ENCODE measurements at regions not wholly inside any gene's neighbourhood (a gene's known extent, or its start where the extent isn't known, plus 50 kb on each side); places are given as distances from the start of the nearest gene placed in this dataset.
"Not testable (repeated sequence)": the region's sequence is repeated elsewhere in the genome, so short reads cannot be mapped to it uniquely, and the experiment has no call there.

DNA sequence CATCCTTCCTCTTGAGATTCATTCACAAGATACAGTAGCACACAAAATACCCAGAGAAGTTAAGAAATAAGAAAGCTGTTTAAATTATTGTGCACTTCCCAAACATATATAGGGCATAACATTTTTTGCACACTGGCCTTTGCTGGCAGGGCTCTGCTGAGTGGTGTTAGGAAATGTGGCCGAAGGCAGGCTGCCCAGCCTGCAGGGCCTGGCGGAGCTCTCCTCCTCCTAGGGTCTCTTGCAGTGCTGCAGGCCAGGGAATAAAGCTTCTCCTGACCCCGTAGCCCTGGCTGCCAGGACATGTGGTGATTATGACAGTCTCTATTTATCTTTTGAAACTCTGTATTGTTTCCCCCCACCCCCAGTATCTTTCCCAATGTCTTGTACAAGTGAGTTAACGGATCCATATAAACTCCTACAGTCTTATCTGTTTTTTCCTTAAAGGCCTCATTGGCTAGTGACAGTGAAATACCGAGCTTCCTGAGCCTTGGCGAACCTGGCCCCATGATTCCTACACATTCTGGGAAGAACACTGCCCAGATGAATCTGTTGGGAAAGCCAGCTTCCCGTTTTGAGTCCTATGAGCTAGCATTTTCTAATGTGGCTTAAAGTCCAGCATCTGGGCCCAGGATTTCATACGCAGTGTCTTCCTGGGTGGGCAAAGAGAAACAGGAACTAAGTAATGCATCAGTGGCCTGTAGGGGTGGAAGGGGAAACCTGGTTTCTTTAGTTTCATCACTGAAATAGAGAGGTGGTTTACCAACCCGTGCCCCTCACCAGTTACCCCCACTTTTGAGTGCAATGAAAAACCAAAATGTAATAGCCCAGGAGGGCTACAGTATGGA is 310.3 kb downstream of the BCL2L11 start:
- peak in 1 of 2 experiments; percentile 11 for DNase-seq

DNA sequence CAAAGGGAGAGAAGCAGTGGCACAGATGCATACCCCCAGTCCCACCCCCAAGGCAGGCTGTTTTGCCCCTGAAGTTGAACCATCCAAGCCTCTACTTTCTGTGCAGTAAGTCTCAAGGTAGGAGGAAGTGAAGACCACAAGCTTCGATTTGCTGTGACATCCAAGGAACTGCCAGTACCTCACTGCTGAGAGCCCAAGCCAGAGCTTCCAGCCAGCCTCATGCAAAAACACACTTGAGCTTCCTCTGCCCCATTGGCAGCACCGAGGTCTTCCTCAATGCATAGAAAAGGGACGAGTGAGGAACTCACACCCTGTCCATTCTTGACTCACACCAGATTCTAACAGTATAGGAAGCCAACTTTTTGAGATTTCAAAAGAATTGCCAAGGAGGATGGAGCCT is 311.7 kb downstream of the BCL2L11 start:
- peak in 1 of 2 experiments; percentile 20 for DNase-seq

DNA sequence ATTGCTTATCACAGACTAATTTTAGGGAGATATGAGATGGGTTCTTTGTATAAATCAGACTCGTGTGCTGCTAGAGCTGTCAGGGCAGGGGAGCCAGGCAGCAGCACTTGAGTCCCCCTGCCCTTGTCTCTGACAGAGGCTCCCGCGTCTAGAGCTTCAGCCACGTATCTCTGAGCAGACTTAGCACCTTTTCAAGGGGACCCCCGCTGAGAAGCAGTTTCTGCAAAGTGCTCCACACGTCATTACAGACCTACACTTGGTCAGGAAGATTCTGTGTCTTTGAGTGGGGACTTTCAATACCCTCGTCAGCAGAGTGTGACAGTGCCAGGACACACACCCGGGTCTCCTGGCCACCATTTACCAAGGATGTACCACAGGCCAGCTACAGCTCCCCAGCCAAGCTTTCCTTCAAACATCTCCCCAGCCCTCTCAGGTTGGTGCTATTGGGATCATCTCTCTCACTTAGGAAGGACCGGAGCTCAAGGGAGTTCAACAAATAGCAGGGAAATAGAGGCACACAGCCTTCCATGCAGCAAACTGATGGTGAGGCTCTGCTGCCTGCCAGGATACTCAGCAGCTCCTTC is 312.3 kb downstream of the BCL2L11 start:
- DNase-seq, result peak in 1 of 2 experiments; percentile 15

DNA sequence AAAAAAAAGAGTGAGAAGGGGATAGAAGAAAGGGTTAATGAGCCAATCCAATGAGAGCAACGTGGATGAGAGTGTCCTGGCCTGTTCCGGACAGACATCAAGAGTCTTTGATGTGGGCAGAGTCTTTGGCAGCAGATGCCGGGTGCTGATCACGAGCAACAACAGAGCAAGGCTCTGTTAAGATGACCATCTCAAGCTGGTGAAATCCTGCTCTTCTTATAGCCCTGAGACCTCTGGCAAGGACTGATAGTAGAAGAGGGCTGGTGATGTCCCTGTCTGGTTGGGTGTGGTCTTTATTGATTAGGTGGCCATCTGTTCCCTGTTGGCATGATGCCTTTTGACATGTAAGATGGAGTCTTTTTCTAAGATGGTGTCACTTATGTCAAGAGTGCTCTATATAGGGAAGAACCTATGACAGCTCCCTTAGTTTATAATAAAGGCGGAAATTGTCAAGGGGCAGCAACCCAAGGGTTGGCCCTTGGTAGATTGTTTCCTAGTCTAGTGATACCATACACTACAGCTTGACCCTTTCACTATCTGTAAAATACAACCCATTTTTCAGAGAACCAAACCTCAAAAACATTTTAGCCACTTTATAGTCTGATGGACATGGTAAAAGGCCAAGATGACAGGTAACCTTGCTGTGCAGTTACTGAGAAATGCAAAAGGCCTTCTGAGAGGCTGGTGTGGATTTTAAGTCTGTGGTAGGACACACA is 313.3 kb downstream of the BCL2L11 start:
- not testable (repeated sequence) for DNase-seq

DNA sequence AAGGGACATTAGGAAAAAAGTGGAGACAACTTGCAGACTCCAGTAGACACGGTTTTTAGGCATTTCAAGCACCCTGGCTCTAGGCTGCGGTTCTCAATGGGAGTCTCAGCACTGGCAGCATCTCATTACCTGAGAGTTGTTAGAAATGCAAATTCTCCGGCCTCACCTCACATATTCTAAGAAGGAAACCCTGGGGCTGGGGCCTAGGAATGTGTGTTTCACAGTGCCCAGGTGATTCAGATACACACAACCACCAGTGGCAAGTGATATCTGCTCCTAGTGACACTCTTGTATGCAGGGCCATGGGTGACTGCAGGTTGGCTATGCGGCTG is 313.9 kb downstream of the BCL2L11 start:
- DNase-seq, result not testable (repeated sequence)

DNA sequence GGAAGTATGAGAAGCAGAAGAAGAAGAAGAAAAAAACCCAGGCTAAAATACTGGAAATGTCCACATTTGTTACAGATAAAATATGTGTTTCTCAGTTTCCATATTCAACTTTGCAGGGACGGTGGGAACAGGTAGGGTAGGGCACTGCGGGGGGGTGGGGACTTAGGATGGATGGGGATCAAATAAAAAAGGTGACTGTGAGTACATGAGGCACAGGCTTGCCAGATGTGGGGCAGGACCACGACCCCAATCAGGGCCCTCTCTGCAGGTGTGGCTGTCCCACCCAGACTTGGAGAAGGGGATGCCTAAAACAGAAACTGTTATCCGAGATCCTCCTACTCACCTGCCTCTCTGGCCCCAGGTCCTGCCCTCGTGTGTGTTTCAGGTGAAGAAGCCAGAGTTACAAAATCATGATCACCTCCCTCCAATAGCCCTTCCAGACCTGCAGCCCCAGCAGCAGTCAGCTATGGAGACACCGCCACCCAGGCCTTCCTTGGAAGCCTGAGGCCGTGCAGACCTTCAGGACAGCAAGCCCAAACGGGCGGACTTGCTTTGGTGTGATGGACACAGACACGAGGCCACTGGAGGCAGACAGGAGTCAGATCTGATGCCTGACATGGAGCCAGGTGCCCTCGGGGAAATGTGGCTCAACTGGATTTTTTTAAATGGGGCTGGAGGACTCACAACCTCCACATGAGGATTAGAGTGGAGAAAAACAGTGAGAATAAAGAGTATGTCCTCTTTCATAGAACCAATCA is 315.0 kb downstream of the BCL2L11 start:
- DNase-seq, result not testable (repeated sequence)

DNA sequence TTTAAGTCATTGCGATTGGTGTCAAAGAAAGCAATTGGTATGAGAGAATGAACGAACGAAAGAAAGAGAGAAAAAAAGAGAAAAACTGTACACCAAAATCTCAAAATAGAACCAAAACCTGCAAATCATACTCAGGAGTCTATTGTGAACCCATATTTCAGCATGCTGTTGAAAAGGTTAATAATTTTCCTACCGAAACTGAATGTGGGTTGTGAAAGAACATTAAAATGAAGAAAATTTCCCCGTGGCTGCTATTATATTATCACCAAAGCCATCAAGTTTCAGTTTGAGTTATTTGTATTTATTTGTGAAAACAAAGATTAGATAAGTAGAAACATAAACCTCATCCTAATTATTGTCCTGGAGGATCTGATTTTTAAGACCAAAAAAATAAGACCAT is 315.7 kb downstream of the BCL2L11 start:
- not testable (repeated sequence) for DNase-seq

DNA sequence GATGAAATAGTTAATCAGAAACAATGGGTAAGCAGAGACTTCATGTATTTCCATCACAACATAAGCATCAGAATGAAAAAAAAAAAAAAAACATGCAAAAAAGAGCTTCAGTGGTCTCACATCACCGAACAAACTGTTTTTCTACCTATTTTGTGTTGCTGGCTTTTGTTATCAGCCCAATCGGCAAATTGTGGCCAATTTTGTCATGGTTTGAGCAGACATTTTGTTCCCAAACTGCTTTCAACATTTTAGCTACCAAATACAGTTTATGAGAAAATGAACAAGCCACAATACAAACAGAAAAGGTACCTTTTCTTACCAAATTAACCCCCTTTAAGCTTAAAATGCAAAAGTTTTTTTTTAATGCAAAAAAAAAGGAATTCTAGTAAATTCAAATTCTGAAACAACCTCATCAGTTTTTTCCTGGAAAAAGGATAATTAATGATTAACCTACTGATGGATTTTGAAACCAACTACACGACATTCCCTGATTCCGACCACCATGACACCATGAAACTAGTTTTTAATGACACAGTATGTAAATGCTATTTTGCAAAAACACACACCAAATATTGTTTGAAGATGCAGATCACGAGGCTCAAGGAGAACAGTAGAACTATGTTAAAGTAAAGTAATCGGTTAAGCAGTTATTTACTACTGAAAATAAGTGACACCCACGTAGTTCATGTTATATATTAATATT is 316.7 kb downstream of the BCL2L11 start:
- DNase-seq, result not testable (repeated sequence)

DNA sequence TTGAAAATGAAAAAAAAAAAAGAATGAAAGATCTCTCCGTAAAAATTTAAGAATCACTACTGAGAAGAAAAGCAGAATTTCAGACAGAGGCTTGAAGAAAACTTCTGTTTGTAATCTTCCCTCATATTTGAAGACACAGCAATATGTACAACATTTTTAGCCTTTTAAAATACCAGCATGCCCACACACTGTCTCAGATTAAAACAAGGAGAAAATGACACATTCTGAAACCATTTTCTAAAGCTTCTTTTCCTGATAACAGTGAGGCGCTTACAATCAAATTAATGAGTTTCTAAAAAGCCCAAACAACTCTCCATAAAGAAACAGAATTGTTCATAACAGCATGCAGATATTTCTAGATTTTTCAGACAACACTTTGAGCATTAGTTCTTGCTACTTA is 317.4 kb downstream of the BCL2L11 start:
- DNase-seq, result not testable (repeated sequence)

DNA sequence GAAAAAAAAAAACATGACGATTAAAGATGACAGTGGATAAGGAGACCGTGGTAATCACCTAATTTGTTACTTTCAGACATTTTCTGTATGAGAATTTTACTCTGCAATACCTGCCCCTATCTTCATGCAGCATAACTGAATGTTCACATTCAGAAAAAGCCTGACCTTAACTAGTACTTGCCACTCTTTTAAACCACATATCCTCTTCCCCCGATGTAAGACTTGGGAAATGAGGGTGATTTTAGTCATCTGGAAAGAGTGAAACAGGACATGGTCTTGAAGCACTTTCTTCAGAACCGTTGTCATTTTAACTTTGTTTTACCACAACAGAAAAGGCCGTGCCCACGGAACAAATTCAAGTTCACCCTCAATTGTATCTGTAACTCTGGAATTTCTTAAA is 318.5 kb downstream of the BCL2L11 start:
- DNase-seq, result not testable (repeated sequence)

DNA sequence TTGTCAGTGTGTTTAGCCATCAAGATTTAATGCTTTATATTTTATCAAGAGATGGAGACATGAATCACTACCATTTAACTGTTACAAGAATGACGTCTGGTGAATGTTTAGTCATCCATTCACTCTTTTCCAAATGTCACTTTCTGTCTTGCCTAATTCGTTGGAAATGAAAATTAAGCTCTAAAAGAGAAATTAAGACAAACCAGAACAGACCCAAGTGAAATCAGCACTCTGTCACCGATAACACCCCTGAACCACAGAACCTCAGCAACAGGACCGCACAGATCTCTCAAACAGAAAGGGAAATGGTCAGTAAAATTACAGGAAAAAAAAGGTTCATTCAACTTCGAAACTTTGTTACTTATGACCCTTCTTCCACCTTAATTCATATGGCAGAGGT is 320.9 kb downstream of the BCL2L11 start:
- not testable (repeated sequence) for DNase-seq

DNA sequence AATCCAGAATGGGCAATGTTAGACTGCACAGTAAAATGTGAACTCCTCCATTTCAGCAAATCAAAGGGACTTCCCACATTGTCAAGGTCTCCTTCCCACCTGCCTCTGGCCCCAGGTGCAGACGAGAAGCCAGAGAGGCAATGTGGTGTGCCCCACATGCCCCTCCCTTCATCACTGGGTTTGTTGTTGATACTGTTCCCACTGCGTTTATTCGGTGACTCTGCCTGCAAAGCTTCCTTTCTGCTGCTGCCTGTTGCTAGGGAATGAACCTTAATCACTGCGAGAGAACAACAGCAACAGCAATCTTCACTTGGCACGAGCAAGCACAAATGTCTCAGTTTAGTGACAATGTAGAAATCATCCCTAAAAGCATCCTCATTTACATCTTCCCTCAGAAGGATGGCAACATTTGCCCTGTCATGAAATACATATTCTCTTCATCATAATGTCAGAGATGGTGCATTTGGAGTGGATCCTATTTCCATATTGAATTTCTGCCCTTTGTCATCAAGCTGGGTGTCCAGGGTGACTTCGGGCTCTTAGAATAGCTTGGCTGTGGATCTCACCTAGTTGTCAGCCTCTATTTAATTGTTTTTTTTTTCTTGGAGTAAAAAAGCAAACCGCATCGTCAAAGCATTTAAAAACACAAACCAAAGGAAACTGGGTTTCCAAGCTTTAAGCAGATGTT is 322.2 kb downstream of the BCL2L11 start:
- not testable (repeated sequence) for DNase-seq

DNA sequence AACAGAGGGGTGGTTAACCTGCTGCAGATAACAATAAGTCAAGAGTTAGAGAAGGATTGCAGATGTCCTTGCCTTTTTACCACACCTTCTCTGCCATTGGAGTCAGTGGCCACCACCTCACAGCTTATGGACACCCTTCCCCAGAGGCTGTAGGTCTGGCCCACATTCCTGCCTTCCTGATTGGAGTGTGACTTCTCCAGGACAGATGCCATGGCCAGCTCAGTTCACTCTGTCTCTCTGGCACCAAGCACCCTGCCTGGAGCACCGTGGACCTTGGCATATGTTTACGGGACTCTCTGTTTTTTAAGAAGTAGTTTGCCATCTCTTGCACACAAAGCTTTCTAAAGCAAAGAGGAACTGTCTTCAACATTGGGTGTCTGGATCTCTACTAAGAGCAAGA is 323.8 kb downstream of the BCL2L11 start:
- DNase-seq, result not testable (repeated sequence)

DNA sequence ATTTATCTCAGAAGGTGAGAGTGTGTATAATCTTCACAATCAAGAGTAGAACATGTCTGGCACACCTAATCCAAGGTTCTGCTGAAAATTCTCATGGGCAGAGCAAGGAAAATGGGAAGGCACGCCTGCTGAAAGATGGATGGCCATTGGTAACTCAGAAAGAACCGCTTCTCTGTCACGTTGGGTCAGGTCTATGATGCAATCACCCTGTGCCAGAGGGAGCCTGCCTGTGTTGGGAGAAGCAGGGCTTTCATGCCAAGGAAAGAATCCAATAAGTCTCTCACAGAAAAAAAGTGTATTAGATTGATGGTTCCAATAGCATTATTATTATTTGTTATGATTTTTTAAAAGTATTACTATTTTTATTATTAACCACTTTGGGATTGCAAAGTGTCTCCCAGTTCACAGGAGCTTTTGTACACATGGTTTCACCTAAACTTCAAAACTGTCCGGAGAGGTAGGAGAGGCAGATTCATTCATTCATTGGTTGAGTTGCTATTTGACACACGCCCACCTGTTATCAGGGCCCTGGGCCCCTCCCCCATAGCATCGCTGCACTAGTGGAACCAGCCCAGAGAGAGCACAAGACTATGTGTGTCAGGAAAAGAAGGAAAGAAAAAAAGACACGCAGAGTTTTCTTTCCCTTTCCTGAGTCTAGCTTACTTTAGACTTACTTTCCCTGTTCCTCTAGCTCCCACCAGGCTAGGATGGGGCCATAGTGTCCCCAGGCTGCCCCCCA is 324.6 kb downstream of the BCL2L11 start:
- not testable (repeated sequence) for DNase-seq

DNA sequence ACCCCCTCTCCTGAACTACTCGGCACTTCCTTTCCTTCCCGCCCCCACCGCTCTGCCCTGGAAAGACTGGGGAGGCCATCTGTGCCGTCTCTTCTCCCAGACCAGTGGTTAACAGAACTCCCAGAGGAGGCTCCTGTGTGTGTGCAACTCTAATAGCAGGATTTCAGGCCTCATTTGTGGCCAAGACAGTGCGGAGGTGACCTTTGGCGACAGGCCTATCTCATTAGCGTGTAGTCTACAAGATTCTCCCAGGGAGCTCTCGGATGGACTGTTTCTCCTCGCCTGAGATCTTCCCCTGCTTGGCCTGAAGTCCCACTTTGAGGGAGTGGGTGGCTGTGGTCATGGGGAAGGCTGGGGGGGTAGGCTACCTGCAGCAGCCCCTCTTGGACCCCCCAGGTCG is 325.2 kb downstream of the BCL2L11 start:
- DNase-seq, result not testable (repeated sequence)

DNA sequence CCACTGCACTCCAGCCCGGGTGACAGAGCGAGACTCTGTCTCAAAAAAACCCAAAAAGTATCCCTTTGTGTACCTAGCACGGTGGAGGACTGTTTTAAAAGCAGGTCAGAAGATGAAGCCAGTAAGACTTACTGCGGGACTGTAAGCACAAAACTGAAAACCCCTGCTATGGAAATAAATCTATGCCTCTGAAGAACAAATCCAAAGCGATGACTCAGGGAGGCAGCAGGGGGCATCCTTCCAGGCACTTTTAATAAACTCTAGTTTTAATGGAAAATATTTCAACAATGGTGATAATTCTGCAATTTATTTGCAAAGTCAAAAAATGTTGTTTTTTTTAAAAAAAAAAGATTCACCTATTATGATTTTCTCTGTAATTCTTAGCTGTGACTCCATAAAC is 326.8 kb downstream of the BCL2L11 start:
- DNase-seq, result not testable (repeated sequence)

DNA sequence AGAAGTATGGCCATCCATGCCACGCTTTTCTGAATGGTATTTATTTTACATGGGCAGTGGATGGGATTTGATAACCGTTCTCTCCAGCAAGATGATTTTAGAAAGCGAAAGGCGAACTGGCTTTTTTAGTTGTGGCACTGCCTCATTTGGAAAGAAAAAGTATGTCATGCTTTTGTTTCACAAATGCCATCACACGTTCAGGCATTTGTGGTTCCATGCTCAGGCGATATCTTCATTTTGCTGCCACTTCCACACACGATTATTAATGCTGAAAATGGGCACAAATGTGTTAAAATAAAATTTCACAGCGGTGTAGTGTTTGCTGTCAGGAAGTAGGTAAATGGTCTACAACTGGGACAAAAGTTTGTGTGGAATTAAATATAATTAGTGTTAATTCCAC is 328.1 kb downstream of the BCL2L11 start:
- not testable (repeated sequence) for DNase-seq

DNA sequence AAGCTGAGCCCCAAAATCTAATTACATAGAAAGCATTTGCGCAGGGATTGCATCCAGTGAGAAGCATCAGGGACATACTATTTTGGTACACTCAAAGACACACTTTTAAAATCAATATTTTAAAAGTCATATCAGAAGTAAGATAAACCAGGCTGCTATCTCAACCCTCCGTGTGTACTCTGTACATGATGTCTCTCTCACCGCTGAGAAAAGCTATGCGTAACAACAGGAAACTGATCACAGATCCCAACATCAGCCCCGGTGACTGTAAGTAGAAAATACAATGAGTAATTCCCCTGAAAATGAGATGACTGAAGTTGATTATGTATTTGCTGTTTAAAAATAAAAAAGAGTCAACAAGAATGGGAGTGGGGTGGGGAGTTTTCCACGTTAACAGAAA is 329.8 kb downstream of the BCL2L11 start:
- DNase-seq, result not testable (repeated sequence)

DNA sequence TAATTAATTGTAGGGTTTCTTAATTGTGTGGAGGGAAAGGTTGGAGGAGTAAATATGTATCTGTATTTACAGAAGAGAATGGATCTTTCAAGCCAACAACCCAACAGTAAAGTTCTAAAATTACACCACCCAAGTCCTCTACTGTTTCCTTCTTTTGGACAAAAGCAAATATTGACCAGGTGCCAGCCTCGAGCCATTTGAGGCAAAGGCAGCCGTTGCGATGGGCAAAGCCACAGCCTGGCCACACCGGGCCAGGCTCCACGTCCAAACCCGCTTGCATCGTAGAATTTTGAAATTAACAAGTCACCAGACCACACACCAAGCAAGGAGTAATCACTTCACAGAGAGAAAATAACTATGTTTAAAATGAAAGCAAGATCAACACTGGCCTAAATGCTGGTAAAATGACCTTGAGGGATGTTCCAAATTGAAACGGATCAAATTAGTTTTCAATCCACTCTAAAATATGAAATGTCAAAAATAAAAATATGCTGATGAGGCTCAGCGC is 331.0 kb downstream of the BCL2L11 start:
- DNase-seq, result not testable (repeated sequence)

DNA sequence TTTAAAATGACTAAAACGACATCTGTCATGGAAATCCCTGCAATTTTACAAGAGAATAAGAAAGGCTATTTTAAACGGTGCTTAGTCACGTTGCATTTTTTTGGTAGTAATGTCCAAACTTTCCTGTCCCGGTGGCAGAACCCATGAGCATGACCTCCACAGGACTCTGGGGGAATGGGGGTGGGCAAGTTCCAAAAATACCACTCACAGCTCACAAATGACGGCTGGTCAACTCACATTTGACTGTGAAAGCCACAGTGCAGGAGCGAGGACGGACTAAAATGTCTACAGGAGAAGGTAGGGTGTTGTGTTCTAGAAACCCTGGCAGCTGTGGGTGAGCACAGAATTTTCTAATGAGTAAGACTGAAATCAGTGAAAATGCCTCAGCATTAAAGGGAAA is 331.5 kb downstream of the BCL2L11 start:
- peak; percentile 58 to 66 for DNase-seq

DNA sequence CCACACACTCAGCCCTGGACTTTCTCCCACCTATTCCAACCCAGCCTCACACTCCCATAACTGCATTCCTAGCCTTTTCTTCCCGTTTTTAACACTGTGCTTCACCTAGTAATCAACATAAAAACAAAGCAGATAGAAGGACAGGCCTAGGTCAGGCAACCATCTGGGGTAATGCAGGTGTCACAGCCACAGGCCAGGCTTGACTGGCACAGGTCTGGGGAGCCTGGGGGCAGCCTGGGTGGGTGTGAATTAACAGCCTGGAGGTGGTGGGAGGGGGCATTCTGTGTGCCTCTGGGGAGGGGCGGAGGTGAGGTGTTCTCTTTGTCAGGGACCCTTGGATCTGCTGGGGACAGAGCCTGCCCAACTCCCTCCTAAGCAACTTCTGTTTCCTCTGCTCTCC is 332.6 kb downstream of the BCL2L11 start:
- peak in 1 of 2 experiments; percentile 12 for DNase-seq

All from activated T-cell treated with anti-CD3 and anti-CD28 coated beads, Interleukin-2, amount 50 U/mL, for 48 hours (primary cell).